Naive thymus-derived CD4-positive, alpha-beta T cell (primary cell): ENCODE measurements at regions not wholly inside any gene's neighbourhood (a gene's known extent, or its start where the extent isn't known, plus 50 kb on each side); places are given as distances from the start of the nearest gene placed in this dataset.

Experiments
- ATAC-seq: fragments of 150-1000 bp; cut with Tn5 transposase; 2 replicates; pipeline ENCODE4 v1.10.0; 2021; ENCODE audit warnings: mild to moderate bottlenecking, moderate library complexity
- CTCF ChIA-PET: fragments of 350-600 bp; sonication (Branson Sonifier 250); formaldehyde crosslinking; loops from one replicate; lab custom pipeline; 2021; ENCODE audit warnings: antibody characterized with exemption; lab: Charles Lee
- POLR2A ChIA-PET: fragments of 350-600 bp; sonication (Branson Sonifier 250); formaldehyde crosslinking; loops from one replicate; lab custom pipeline; 2021; ENCODE audit warnings: antibody characterized with exemption, inconsistent platforms; lab: Charles Lee
- DNase-seq, 9 donors: peaks; one replicate each; pipeline versions ENCODE4 v3.0.0 to v3.0.0-alpha.2; 2020 to 2022; ENCODE audit warnings: mixed read lengths in 1 of 9
- H3K27ac ChIP-seq: one replicate; pipeline ENCODE4 v1.7.0; 2013; ENCODE audit warnings: mild to moderate bottlenecking, low read depth, low read length, moderate library complexity
- H3K27me3 ChIP-seq, 2 donors: one replicate each; pipeline ENCODE4 v1.7.0; 2013; ENCODE audit warnings: low read length in 2 of 2, mild to moderate bottlenecking in 2 of 2, moderate library complexity in 2 of 2; ENCODE audit not compliant: control insufficient read depth in 2 of 2, insufficient read depth in 2 of 2
- H3K36me3 ChIP-seq, 3 experiments: 1 replicate in 2 of 3; 2 replicates in 1 of 3; pipeline ENCODE4 v1.7.0; 2013; ENCODE audit warnings: low read length in 3 of 3, mild to moderate bottlenecking in 3 of 3, moderate library complexity in 1 of 3; ENCODE audit not compliant: insufficient read depth in 3 of 3, control insufficient read depth in 2 of 3
- H3K4me1 ChIP-seq, 2 donors: one replicate each; pipeline ENCODE4 v1.7.0; 2013; ENCODE audit warnings: low read length in 2 of 2, mild to moderate bottlenecking in 2 of 2, moderate library complexity in 1 of 2; ENCODE audit not compliant: control insufficient read depth in 2 of 2, insufficient read depth in 2 of 2
- H3K4me3 ChIP-seq: 2 replicates; pipeline ENCODE4 v1.7.0; 2013; ENCODE audit warnings: mild to moderate bottlenecking, low read length
- H3K9me3 ChIP-seq, 3 experiments: 1 replicate in 2 of 3; 2 replicates in 1 of 3; pipeline ENCODE4 v1.7.0; 2013; ENCODE audit warnings: low read length in 3 of 3; ENCODE audit not compliant: control insufficient read depth in 2 of 3
- H3K27ac Mint-ChIP-seq, 9 donors: one replicate each; pipeline ENCODE4 v1.8.0; 2020 to 2022; ENCODE audit warnings: mixed read lengths in 9 of 9, mild to moderate bottlenecking in 8 of 9, moderate library complexity in 5 of 9, inconsistent platforms in 2 of 9
- H3K27me3 Mint-ChIP-seq, 5 donors: one replicate each; pipeline ENCODE4 v1.8.0; 2021 to 2022; ENCODE audit warnings: mixed read lengths in 5 of 5, mild to moderate bottlenecking in 1 of 5
- H3K36me3 Mint-ChIP-seq, 5 donors: one replicate each; pipeline ENCODE4 v1.8.0; 2020 to 2022; ENCODE audit warnings: mixed read lengths in 5 of 5, mild to moderate bottlenecking in 3 of 5, inconsistent platforms in 1 of 5
- H3K4me1 Mint-ChIP-seq, 7 donors: one replicate each; pipeline ENCODE4 v1.8.0; 2020 to 2022; ENCODE audit warnings: mixed read lengths in 7 of 7, mild to moderate bottlenecking in 3 of 7, inconsistent platforms in 1 of 7
- H3K4me3 Mint-ChIP-seq, 10 donors: one replicate each; pipeline ENCODE4 v1.8.0; 2020 to 2022; ENCODE audit warnings: mild to moderate bottlenecking in 10 of 10, mixed read lengths in 10 of 10, moderate library complexity in 6 of 10, inconsistent platforms in 2 of 10
- H3K9me3 Mint-ChIP-seq, 11 donors: one replicate each; pipeline ENCODE4 v1.8.0; 2020 to 2022; ENCODE audit warnings: mixed read lengths in 11 of 11, mild to moderate bottlenecking in 4 of 11, inconsistent platforms in 1 of 11, moderate library complexity in 1 of 11
- intact Hi-C, 2 donors: fragments of 100-400 bp; cut with micrococcal nuclease; formaldehyde crosslinking; loops; one replicate each; pipeline ENCODE4 v1.15.1; 2023

- Mint-ChIP-seq H3K4me1 (peaks cover 0 to 2% (median 1%) of the 10 kb centered on the region in 7 donors), H3K36me3 (no peaks in the 10 kb centered on the region)
- POLR2A ChIA-PET = no interaction called here
Observed at GRCh38 chr6:27073441-27073840, 174.1 kb upstream of the PRSS16 start.

GRCh38 chr6:27076116-27076515 is 171.4 kb upstream of the PRSS16 start:
- H3K27me3 Mint-ChIP-seq = peaks cover 19 to 54% (median 37%) of the 10 kb centered on the region in 5 donors
- ATAC-seq = no peak
- Histone ChIP-seq H3K27me3 (peaks cover 0 to 11% of the 10 kb centered on the region in 2 donors), H3K9me3 (no peaks in the 10 kb centered on the region), H3K4me3 (no peak overlapping the region), H3K36me3 (no peaks in the 10 kb centered on the region), H3K4me1 (no peaks in the 10 kb centered on the region), H3K27ac (no peak overlapping the region)
- H3K4me1 Mint-ChIP-seq = peaks cover 0 to 8% (median 7%) of the 10 kb centered on the region in 7 donors
- no peaks in the 10 kb centered on the region for H3K36me3 Mint-ChIP-seq
- no peaks in the 10 kb centered on the region for H3K9me3 Mint-ChIP-seq
- CTCF ChIA-PET = no interaction called here
- intact Hi-C loops = no loop called here
- POLR2A ChIA-PET = no interaction called here
- H3K27ac Mint-ChIP-seq = no peak overlapping the region
- no peak for DNase-seq
- H3K4me3 Mint-ChIP-seq = no peak overlapping the region

More at GRCh38 chr6:27073441-27073840, 174.1 kb upstream of the PRSS16 start:
- no peaks in the 10 kb centered on the region for H3K4me1 ChIP-seq
- no peak overlapping the region for H3K4me3 Mint-ChIP-seq
- no peak overlapping the region for H3K27ac ChIP-seq
- no peaks in the 10 kb centered on the region for H3K9me3 ChIP-seq
- no peaks in the 10 kb centered on the region for H3K9me3 Mint-ChIP-seq
- no peak for DNase-seq
- ATAC-seq = no peak
- CTCF ChIA-PET = no interaction called here
- peaks cover 0 to 10% of the 10 kb centered on the region in 2 donors for H3K27me3 ChIP-seq
- intact Hi-C loops = no loop called here
- no peak overlapping the region for H3K27ac Mint-ChIP-seq
- H3K27me3 Mint-ChIP-seq = peaks cover 14 to 48% (median 32%) of the 10 kb centered on the region in 5 donors
- H3K4me3 ChIP-seq = no peak overlapping the region
- H3K36me3 ChIP-seq = no peaks in the 10 kb centered on the region

- no peaks in the 10 kb centered on the region for H3K4me1 ChIP-seq
- no peaks in the 10 kb centered on the region for H3K36me3 ChIP-seq
- intact Hi-C loops = loop anchor here (1.0 kb wide), 2 partner anchors 472 to 738 kb away; no protein-coding TSS in a partner anchor
- no peak overlapping the region for H3K27ac ChIP-seq
- peak overlapping the region; percentile 45 for H3K4me3 ChIP-seq
- POLR2A ChIA-PET = no interaction called here
- H3K36me3 Mint-ChIP-seq = no peaks in the 10 kb centered on the region
- H3K27me3 Mint-ChIP-seq = peaks cover 34 to 71% (median 56%) of the 10 kb centered on the region in 5 donors
- peak in 7 of 9 donors; percentile 23 to 57 (median 39) for DNase-seq
- H3K9me3 Mint-ChIP-seq = no peaks in the 10 kb centered on the region
- peaks cover 0 to 7% of the 10 kb centered on the region in 2 donors for H3K27me3 ChIP-seq
- H3K27ac Mint-ChIP-seq = no peak overlapping the region
- CTCF ChIA-PET = interaction anchor here (1.1 to 4.0 kb wide), 6 partner anchors 8 to 477 kb away, joined by 3 to 15 read pairs (median 4); no protein-coding TSS in a partner anchor
- peak overlapping the region; percentile 16 to 88 (median 74) for H3K4me3 Mint-ChIP-seq
- peaks cover 0 to 8% (median 7%) of the 10 kb centered on the region in 7 donors for H3K4me1 Mint-ChIP-seq
- no peaks in the 10 kb centered on the region for H3K9me3 ChIP-seq
- ATAC-seq = peak; percentile 70
Observed at GRCh38 chr6:27078734-27079357, 168.7 kb upstream of the PRSS16 start.

- Histone ChIP-seq H3K27ac (no peak overlapping the region), H3K4me3 (no peak overlapping the region), H3K4me1 (no peaks in the 10 kb centered on the region), H3K36me3 (no peaks in the 10 kb centered on the region), H3K27me3 (peaks cover 0 to 7% of the 10 kb centered on the region in 2 donors), H3K9me3 (no peaks in the 10 kb centered on the region)
- no peak for DNase-seq
- Mint-ChIP-seq H3K27ac (no peak overlapping the region), H3K4me1 (peaks cover 0 to 8% (median 7%) of the 10 kb centered on the region in 7 donors), H3K4me3 (no peak overlapping the region), H3K9me3 (no peaks in the 10 kb centered on the region), H3K27me3 (peaks cover 44 to 73% (median 56%) of the 10 kb centered on the region in 5 donors), H3K36me3 (no peaks in the 10 kb centered on the region)
- ATAC-seq = no peak
- intact Hi-C loops = no loop called here
- ChIA-PET CTCF (no interaction called here), POLR2A (no interaction called here)
Observed at GRCh38 chr6:27081188-27081587, 166.3 kb upstream of the PRSS16 start.

GRCh38 chr6:27081931-27082330 is 165.6 kb upstream of the PRSS16 start:
- Histone ChIP-seq H3K4me1 (no peaks in the 10 kb centered on the region), H3K4me3 (no peak overlapping the region), H3K9me3 (no peaks in the 10 kb centered on the region), H3K27ac (no peak overlapping the region), H3K27me3 (peaks cover 0 to 7% of the 10 kb centered on the region in 2 donors), H3K36me3 (no peaks in the 10 kb centered on the region)
- no peak for ATAC-seq
- intact Hi-C loops = no loop called here
- Mint-ChIP-seq H3K9me3 (no peaks in the 10 kb centered on the region), H3K27ac (no peak overlapping the region), H3K4me1 (peaks cover 0 to 8% (median 7%) of the 10 kb centered on the region in 7 donors), H3K27me3 (peaks cover 44 to 74% (median 58%) of the 10 kb centered on the region in 5 donors), H3K36me3 (no peaks in the 10 kb centered on the region), H3K4me3 (no peak overlapping the region)
- ChIA-PET POLR2A (no interaction called here), CTCF (no interaction called here)
- no peak for DNase-seq

- peaks cover 4 to 7% of the 10 kb centered on the region in 2 donors for H3K4me1 ChIP-seq
- peaks cover 5 to 8% (median 7%) of the 10 kb centered on the region in 7 donors for H3K4me1 Mint-ChIP-seq
- no peak overlapping the region for H3K4me3 ChIP-seq
- no peak overlapping the region for H3K27ac ChIP-seq
- ATAC-seq = no peak
- H3K27ac Mint-ChIP-seq = no peak overlapping the region
- no peaks in the 10 kb centered on the region for H3K36me3 ChIP-seq
- peaks cover 62 to 80% (median 64%) of the 10 kb centered on the region in 5 donors for H3K27me3 Mint-ChIP-seq
- intact Hi-C loops = no loop called here
- H3K4me3 Mint-ChIP-seq = no peak overlapping the region
- H3K36me3 Mint-ChIP-seq = peaks cover 0 to 5% (median 0%) of the 10 kb centered on the region in 5 donors
- ChIA-PET POLR2A (no interaction called here), CTCF (no interaction called here)
- DNase-seq = no peak
- H3K9me3 ChIP-seq = no peaks in the 10 kb centered on the region
- peaks cover 15 to 20% of the 10 kb centered on the region in 2 donors for H3K27me3 ChIP-seq
- H3K9me3 Mint-ChIP-seq = peaks cover 0 to 7% (median 0%) of the 10 kb centered on the region in 11 donors
Observed at GRCh38 chr6:27088068-27088467, 159.4 kb upstream of the PRSS16 start.
